GM12864 (cell line): ENCODE measurements at regions not wholly inside any gene's neighbourhood (a gene's known extent, or its start where the extent isn't known, plus 50 kb on each side); places are given as distances from the start of the nearest gene placed in this dataset.

ENCODE experiments used
- DNase-seq: peaks from one replicate; pipeline ENCODE4 v3.0.0-alpha.2; 2011; ENCODE audit warnings: low read depth
- H3K4me3 ChIP-seq: 2 replicates; pipeline ENCODE4 v1.5.1; 2011; ENCODE audit warnings: mild to moderate bottlenecking, low read depth, low read length, control low read depth
- TF ChIP-seq, protein P1 (sequence below): IDR thresholded peaks from 2 replicates; pipeline ENCODE4 v1.5.1; 2011; ENCODE audit warnings: low read depth, mild to moderate bottlenecking, moderate library complexity, low read length, control low read depth, inconsistent platforms; ENCODE audit errors: missing control alignments

- TF ChIP-seq, protein P1, sequence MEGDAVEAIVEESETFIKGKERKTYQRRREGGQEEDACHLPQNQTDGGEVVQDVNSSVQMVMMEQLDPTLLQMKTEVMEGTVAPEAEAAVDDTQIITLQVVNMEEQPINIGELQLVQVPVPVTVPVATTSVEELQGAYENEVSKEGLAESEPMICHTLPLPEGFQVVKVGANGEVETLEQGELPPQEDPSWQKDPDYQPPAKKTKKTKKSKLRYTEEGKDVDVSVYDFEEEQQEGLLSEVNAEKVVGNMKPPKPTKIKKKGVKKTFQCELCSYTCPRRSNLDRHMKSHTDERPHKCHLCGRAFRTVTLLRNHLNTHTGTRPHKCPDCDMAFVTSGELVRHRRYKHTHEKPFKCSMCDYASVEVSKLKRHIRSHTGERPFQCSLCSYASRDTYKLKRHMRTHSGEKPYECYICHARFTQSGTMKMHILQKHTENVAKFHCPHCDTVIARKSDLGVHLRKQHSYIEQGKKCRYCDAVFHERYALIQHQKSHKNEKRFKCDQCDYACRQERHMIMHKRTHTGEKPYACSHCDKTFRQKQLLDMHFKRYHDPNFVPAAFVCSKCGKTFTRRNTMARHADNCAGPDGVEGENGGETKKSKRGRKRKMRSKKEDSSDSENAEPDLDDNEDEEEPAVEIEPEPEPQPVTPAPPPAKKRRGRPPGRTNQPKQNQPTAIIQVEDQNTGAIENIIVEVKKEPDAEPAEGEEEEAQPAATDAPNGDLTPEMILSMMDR = no peak
- H3K4me3 ChIP-seq = no peak overlapping the region
- no peak for DNase-seq
Observed at GRCh38 chr2:7878786-7879482, 802.9 kb upstream of the ID2 start.

- H3K4me3 ChIP-seq = no peak overlapping the region
- TF ChIP-seq, protein P1 = no peak
- DNase-seq = no peak
Observed at GRCh38 chr2:7879483-7879835, 802.4 kb upstream of the ID2 start.

DNA sequence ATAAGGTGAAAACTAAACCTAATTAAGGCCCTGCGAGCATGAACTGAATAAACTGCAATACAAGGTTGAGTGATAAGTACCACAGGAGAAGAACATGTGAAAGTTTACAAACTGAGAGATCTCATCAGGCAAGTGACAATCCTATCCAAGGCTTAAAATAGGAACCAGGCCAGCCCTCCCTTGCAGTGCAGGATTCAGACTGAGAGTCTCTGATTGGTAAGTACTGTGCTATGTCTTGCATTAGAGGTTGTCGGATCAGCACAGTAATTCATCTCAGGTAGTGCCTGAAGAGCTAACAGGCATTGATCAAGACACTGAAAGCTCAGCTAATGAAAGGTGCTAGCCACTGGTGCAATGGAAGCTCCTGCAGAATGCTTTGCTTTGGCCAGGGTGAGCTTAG, 801.7 kb upstream of the ID2 start:
- H3K4me3 ChIP-seq = no peak overlapping the region
- TF ChIP-seq, protein P1 = no peak
- no peak for DNase-seq

DNA sequence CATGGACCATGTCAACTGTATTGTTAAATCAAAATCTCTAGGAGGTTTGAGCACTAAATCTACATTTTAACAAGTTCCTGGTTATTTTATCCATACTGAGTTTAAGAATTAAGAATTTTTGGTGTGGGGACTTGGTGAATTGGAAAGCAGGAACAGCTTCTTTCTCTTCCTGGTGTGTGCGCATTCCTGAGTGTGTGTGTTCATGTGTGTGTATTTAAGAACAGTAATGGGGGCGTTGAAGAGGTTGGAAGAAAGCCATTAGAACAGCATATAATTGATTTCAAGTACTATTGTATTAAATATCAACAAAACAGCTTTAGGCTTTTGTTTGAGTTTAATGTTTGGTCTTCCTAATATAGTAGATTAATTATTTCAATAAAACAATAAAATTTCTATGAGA, 801.3 kb upstream of the ID2 start:
- no peak for DNase-seq
- TF ChIP-seq, protein P1 = no peak
- H3K4me3 ChIP-seq = no peak overlapping the region

- TF ChIP-seq, protein P1 = no peak
Observed at GRCh38 chr2:7881063-7881462, 800.8 kb upstream of the ID2 start.

DNA sequence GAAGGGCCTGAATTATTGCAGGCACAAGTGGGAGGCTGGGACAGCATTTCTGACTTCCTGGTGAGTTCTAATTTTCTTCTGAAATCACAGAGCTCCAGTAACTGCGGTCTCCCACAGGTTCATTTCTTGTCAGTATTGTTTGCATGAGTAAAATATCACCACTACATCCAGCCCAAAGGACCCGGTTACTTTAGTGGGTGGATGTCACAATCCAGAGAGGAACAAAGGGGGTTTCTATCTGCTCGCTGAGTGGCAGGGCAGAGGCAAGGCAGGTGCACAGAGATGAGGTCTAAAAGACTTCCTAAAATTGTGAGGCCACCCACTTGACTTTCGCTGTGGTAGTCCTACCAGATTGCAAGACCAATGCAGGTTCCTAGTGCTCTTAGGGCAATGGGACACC, 800.4 kb upstream of the ID2 start:
- TF ChIP-seq, protein P1 = no peak
- no peak overlapping the region for H3K4me3 ChIP-seq
- no peak for DNase-seq

More at GRCh38 chr2:7881063-7881462, 800.8 kb upstream of the ID2 start:
- H3K4me3 ChIP-seq = no peak overlapping the region
- DNase-seq = no peak

- H3K4me3 ChIP-seq = no peak overlapping the region
- TF ChIP-seq, protein P1 = no peak
- no peak for DNase-seq
Observed at GRCh38 chr2:7882296-7882695, 799.6 kb upstream of the ID2 start.
